Testis (tissue), 2 donors: ENCODE measurements at regions not wholly inside any gene's neighbourhood (a gene's known extent, or its start where the extent isn't known, plus 50 kb on each side); places are given as distances from the start of the nearest gene placed in this dataset.

Experiments used
- CTCF ChIP-seq, 3 experiments: fragments of 450-650 bp in 2 of 3; fragments of 200-600 bp in 1 of 3; sonication (generic) in 1 of 3; IDR thresholded peaks; one replicate each; pipeline ENCODE4 v1.5.1; 2016 to 2019; ENCODE audit warnings: antibody characterized with exemption in 3 of 3, mild to moderate bottlenecking in 2 of 3, moderate library complexity in 1 of 3
- POLR2A ChIP-seq: fragments of 450-650 bp; IDR thresholded peaks from one replicate; pipeline ENCODE4 v1.6.1; 2017; ENCODE audit warnings: antibody characterized with exemption, mild to moderate bottlenecking, moderate library complexity

GRCh38 chrX:39262641-39263040, 461.4 kb downstream of the MID1IP1 start:
- TF ChIP-seq CTCF (IDR thresholded peaks at IDR 0.05) (no peak), POLR2A (no peak)
